ENCODE measurements at regions not wholly inside any gene's neighbourhood (a gene's known extent, or its start where the extent isn't known, plus 50 kb on each side); places are given as distances from the start of the nearest gene placed in this dataset.

GRCh38 chr15:39275066-39275465 is 305.8 kb upstream of the THBS1 start:
- H3K23ac ChIP-seq (ENCODE audit: low read depth, low read length, poor library complexity): peak overlapping the region; percentile 17
- H3K27ac ChIP-seq (replicated peaks; ENCODE audit: low read length): no peak overlapping the region
- no CpG with 5 or more reads among the region's 3 CpGs for WGBS, 2 donors (ENCODE audit: extremely low coverage in 2 of 2, insufficient read length in 2 of 2, insufficient replicate concordance in 1 of 2)
- H3K9ac ChIP-seq (ENCODE audit: low read depth, low read length, poor library complexity): no peak overlapping the region
- no peaks in the 10 kb centered on the region for H3K36me3 ChIP-seq (replicated peaks in 1 of 2; ENCODE audit: control insufficient read depth in 2 of 2, insufficient read depth in 2 of 2, low read length in 2 of 2)
- peak overlapping the region; percentile 1 for H2AFZ ChIP-seq (ENCODE audit: low read length)
- H3K18ac ChIP-seq (ENCODE audit: low read length): peak overlapping the region; percentile 11
- no peak overlapping the region for H2AK5ac ChIP-seq (ENCODE audit: low read depth, low read length)
- no peaks in the 10 kb centered on the region for H3K9me3 ChIP-seq (replicated peaks in 1 of 2; ENCODE audit: control insufficient read depth in 2 of 2, insufficient read depth in 1 of 2, low read depth in 1 of 2, low read length in 2 of 2)
- DNase-seq (ENCODE audit: low spot score): no peak
- H3K4ac ChIP-seq (ENCODE audit: low read length): no peak overlapping the region
- no peak overlapping the region for H3K4me3 ChIP-seq (ENCODE audit: low read length in 2 of 2)
- no peak overlapping the region for H2BK120ac ChIP-seq (ENCODE audit: low read depth, low read length)
- no peak overlapping the region for H4K8ac ChIP-seq (ENCODE audit: low read depth, low read length)
- H3K4me2 ChIP-seq (ENCODE audit: insufficient read depth, low read length, poor library complexity, severe bottlenecking): no peak overlapping the region
- no peak overlapping the region for H3K14ac ChIP-seq (ENCODE audit: low read length)
- no peak overlapping the region for H2BK15ac ChIP-seq (ENCODE audit: low read length)
- H3K4me1 ChIP-seq (ENCODE audit: control insufficient read depth in 2 of 2, insufficient read depth in 1 of 2, low read depth in 1 of 2, low read length in 2 of 2): no peaks in the 10 kb centered on the region
- no peak overlapping the region for H2BK12ac ChIP-seq (ENCODE audit: low read length)
- no peaks in the 10 kb centered on the region for H3K27me3 ChIP-seq (ENCODE audit: control insufficient read depth in 3 of 3, insufficient read depth in 3 of 3, low read depth in 1 of 3, low read length in 3 of 3)
- H4K91ac ChIP-seq (ENCODE audit: low read depth, low read length, poor library complexity): no peak overlapping the region
- H2BK5ac ChIP-seq (ENCODE audit: low read length): no peak overlapping the region
- no peaks in the 10 kb centered on the region for H3K79me1 ChIP-seq (ENCODE audit: low read depth, low read length)

- no peaks in the 10 kb centered on the region for H3K4me1 ChIP-seq (ENCODE audit: control insufficient read depth in 2 of 2, insufficient read depth in 1 of 2, low read depth in 1 of 2, low read length in 2 of 2)
- no peaks in the 10 kb centered on the region for H3K79me1 ChIP-seq (ENCODE audit: low read depth, low read length)
- H4K8ac ChIP-seq (ENCODE audit: low read depth, low read length): no peak overlapping the region
- H3K4me2 ChIP-seq (ENCODE audit: insufficient read depth, low read length, poor library complexity, severe bottlenecking): no peak overlapping the region
- H2BK12ac ChIP-seq (ENCODE audit: low read length): no peak overlapping the region
- no peak overlapping the region for H2AFZ ChIP-seq (ENCODE audit: low read length)
- DNase-seq (ENCODE audit: low spot score): no peak
- no peak overlapping the region for H3K27ac ChIP-seq (replicated peaks; ENCODE audit: low read length)
- H3K27me3 ChIP-seq (ENCODE audit: control insufficient read depth in 3 of 3, insufficient read depth in 3 of 3, low read depth in 1 of 3, low read length in 3 of 3): no peaks in the 10 kb centered on the region
- no peak overlapping the region for H2AK5ac ChIP-seq (ENCODE audit: low read depth, low read length)
- no peak overlapping the region for H3K4me3 ChIP-seq (ENCODE audit: low read length in 2 of 2)
- H3K18ac ChIP-seq (ENCODE audit: low read length): no peak overlapping the region
- no peak overlapping the region for H4K91ac ChIP-seq (ENCODE audit: low read depth, low read length, poor library complexity)
- no peak overlapping the region for H3K14ac ChIP-seq (ENCODE audit: low read length)
- H3K9ac ChIP-seq (ENCODE audit: low read depth, low read length, poor library complexity): no peak overlapping the region
- H3K9me3 ChIP-seq (replicated peaks in 1 of 2; ENCODE audit: control insufficient read depth in 2 of 2, insufficient read depth in 1 of 2, low read depth in 1 of 2, low read length in 2 of 2): no peaks in the 10 kb centered on the region
- H2BK120ac ChIP-seq (ENCODE audit: low read depth, low read length): no peak overlapping the region
- no peaks in the 10 kb centered on the region for H3K36me3 ChIP-seq (replicated peaks in 1 of 2; ENCODE audit: control insufficient read depth in 2 of 2, insufficient read depth in 2 of 2, low read length in 2 of 2)
- WGBS, 2 donors (ENCODE audit: extremely low coverage in 2 of 2, insufficient read length in 2 of 2, insufficient replicate concordance in 1 of 2): no CpG with 5 or more reads among the region's 3 CpGs
- H3K4ac ChIP-seq (ENCODE audit: low read length): no peak overlapping the region
- H3K23ac ChIP-seq (ENCODE audit: low read depth, low read length, poor library complexity): no peak overlapping the region
- no peak overlapping the region for H2BK15ac ChIP-seq (ENCODE audit: low read length)
- no peak overlapping the region for H2BK5ac ChIP-seq (ENCODE audit: low read length)
These were observed 301.6 kb upstream of the THBS1 start for GRCh38 chr15:39279311-39279710.

GRCh38 chr15:39281094-39281493 is 299.8 kb upstream of the THBS1 start:
- Histone ChIP-seq H3K18ac (ENCODE audit: low read length) (no peak overlapping the region), H3K27ac (replicated peaks; ENCODE audit: low read length) (no peak overlapping the region), H2BK12ac (ENCODE audit: low read length) (no peak overlapping the region), H3K4me2 (ENCODE audit: insufficient read depth, low read length, poor library complexity, severe bottlenecking) (no peak overlapping the region), H3K27me3 (ENCODE audit: control insufficient read depth in 3 of 3, insufficient read depth in 3 of 3, low read depth in 1 of 3, low read length in 3 of 3) (no peaks in the 10 kb centered on the region), H2BK15ac (ENCODE audit: low read length) (no peak overlapping the region), H3K9me3 (replicated peaks in 1 of 2; ENCODE audit: control insufficient read depth in 2 of 2, insufficient read depth in 1 of 2, low read depth in 1 of 2, low read length in 2 of 2) (no peaks in the 10 kb centered on the region), H2BK120ac (ENCODE audit: low read depth, low read length) (no peak overlapping the region), H3K23ac (ENCODE audit: low read depth, low read length, poor library complexity) (no peak overlapping the region), H2AFZ (ENCODE audit: low read length) (no peak overlapping the region), H2BK5ac (ENCODE audit: low read length) (no peak overlapping the region), H3K14ac (ENCODE audit: low read length) (no peak overlapping the region), H3K36me3 (replicated peaks in 1 of 2; ENCODE audit: control insufficient read depth in 2 of 2, insufficient read depth in 2 of 2, low read length in 2 of 2) (no peaks in the 10 kb centered on the region), H3K4me1 (ENCODE audit: control insufficient read depth in 2 of 2, insufficient read depth in 1 of 2, low read depth in 1 of 2, low read length in 2 of 2) (no peaks in the 10 kb centered on the region), H3K4ac (ENCODE audit: low read length) (no peak overlapping the region), H4K8ac (ENCODE audit: low read depth, low read length) (no peak overlapping the region), H3K9ac (ENCODE audit: low read depth, low read length, poor library complexity) (no peak overlapping the region), H2AK5ac (ENCODE audit: low read depth, low read length) (no peak overlapping the region), H3K79me1 (ENCODE audit: low read depth, low read length) (no peaks in the 10 kb centered on the region), H4K91ac (ENCODE audit: low read depth, low read length, poor library complexity) (no peak overlapping the region), H3K4me3 (ENCODE audit: low read length in 2 of 2) (no peak overlapping the region)
- DNase-seq (ENCODE audit: low spot score): no peak
- no CpG with 5 or more reads among the region's 1 CpG for WGBS, 2 donors (ENCODE audit: extremely low coverage in 2 of 2, insufficient read length in 2 of 2, insufficient replicate concordance in 1 of 2)

- H2BK120ac ChIP-seq (ENCODE audit: low read depth, low read length): no peak overlapping the region
- H3K14ac ChIP-seq (ENCODE audit: low read length): no peak overlapping the region
- no peaks in the 10 kb centered on the region for H3K4me1 ChIP-seq (ENCODE audit: control insufficient read depth in 2 of 2, insufficient read depth in 1 of 2, low read depth in 1 of 2, low read length in 2 of 2)
- no peak overlapping the region for H4K91ac ChIP-seq (ENCODE audit: low read depth, low read length, poor library complexity)
- no peak overlapping the region for H2AFZ ChIP-seq (ENCODE audit: low read length)
- no peak overlapping the region for H2BK12ac ChIP-seq (ENCODE audit: low read length)
- no CpG with 5 or more reads among the region's 4 CpGs for WGBS, 2 donors (ENCODE audit: extremely low coverage in 2 of 2, insufficient read length in 2 of 2, insufficient replicate concordance in 1 of 2)
- H2BK15ac ChIP-seq (ENCODE audit: low read length): no peak overlapping the region
- DNase-seq (ENCODE audit: low spot score): no peak
- no peak overlapping the region for H3K18ac ChIP-seq (ENCODE audit: low read length)
- H3K27ac ChIP-seq (replicated peaks; ENCODE audit: low read length): no peak overlapping the region
- no peaks in the 10 kb centered on the region for H3K27me3 ChIP-seq (ENCODE audit: control insufficient read depth in 3 of 3, insufficient read depth in 3 of 3, low read depth in 1 of 3, low read length in 3 of 3)
- no peak overlapping the region for H3K9ac ChIP-seq (ENCODE audit: low read depth, low read length, poor library complexity)
- no peaks in the 10 kb centered on the region for H3K9me3 ChIP-seq (replicated peaks in 1 of 2; ENCODE audit: control insufficient read depth in 2 of 2, insufficient read depth in 1 of 2, low read depth in 1 of 2, low read length in 2 of 2)
- H2AK5ac ChIP-seq (ENCODE audit: low read depth, low read length): no peak overlapping the region
- H3K4ac ChIP-seq (ENCODE audit: low read length): no peak overlapping the region
- no peaks in the 10 kb centered on the region for H3K36me3 ChIP-seq (replicated peaks in 1 of 2; ENCODE audit: control insufficient read depth in 2 of 2, insufficient read depth in 2 of 2, low read length in 2 of 2)
- H3K23ac ChIP-seq (ENCODE audit: low read depth, low read length, poor library complexity): no peak overlapping the region
- H4K8ac ChIP-seq (ENCODE audit: low read depth, low read length): no peak overlapping the region
- no peaks in the 10 kb centered on the region for H3K79me1 ChIP-seq (ENCODE audit: low read depth, low read length)
- H2BK5ac ChIP-seq (ENCODE audit: low read length): no peak overlapping the region
- no peak overlapping the region for H3K4me2 ChIP-seq (ENCODE audit: insufficient read depth, low read length, poor library complexity, severe bottlenecking)
- no peak overlapping the region for H3K4me3 ChIP-seq (ENCODE audit: low read length in 2 of 2)
These were observed 298.1 kb upstream of the THBS1 start for GRCh38 chr15:39282663-39283208.

All from neuronal stem cell (in vitro differentiated cells).